ENCODE measurements at regions not wholly inside any gene's neighbourhood (a gene's known extent, or its start where the extent isn't known, plus 50 kb on each side); places are given as distances from the start of the nearest gene placed in this dataset.

- TF ChIP-seq, protein P1, sequence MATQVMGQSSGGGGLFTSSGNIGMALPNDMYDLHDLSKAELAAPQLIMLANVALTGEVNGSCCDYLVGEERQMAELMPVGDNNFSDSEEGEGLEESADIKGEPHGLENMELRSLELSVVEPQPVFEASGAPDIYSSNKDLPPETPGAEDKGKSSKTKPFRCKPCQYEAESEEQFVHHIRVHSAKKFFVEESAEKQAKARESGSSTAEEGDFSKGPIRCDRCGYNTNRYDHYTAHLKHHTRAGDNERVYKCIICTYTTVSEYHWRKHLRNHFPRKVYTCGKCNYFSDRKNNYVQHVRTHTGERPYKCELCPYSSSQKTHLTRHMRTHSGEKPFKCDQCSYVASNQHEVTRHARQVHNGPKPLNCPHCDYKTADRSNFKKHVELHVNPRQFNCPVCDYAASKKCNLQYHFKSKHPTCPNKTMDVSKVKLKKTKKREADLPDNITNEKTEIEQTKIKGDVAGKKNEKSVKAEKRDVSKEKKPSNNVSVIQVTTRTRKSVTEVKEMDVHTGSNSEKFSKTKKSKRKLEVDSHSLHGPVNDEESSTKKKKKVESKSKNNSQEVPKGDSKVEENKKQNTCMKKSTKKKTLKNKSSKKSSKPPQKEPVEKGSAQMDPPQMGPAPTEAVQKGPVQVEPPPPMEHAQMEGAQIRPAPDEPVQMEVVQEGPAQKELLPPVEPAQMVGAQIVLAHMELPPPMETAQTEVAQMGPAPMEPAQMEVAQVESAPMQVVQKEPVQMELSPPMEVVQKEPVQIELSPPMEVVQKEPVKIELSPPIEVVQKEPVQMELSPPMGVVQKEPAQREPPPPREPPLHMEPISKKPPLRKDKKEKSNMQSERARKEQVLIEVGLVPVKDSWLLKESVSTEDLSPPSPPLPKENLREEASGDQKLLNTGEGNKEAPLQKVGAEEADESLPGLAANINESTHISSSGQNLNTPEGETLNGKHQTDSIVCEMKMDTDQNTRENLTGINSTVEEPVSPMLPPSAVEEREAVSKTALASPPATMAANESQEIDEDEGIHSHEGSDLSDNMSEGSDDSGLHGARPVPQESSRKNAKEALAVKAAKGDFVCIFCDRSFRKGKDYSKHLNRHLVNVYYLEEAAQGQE (IDR thresholded peaks at IDR 0.05; ENCODE audit: insufficient read depth in 1 of 2, low read depth in 2 of 2, low read length in 1 of 2) = no peak
- TF ChIP-seq, protein P2, sequence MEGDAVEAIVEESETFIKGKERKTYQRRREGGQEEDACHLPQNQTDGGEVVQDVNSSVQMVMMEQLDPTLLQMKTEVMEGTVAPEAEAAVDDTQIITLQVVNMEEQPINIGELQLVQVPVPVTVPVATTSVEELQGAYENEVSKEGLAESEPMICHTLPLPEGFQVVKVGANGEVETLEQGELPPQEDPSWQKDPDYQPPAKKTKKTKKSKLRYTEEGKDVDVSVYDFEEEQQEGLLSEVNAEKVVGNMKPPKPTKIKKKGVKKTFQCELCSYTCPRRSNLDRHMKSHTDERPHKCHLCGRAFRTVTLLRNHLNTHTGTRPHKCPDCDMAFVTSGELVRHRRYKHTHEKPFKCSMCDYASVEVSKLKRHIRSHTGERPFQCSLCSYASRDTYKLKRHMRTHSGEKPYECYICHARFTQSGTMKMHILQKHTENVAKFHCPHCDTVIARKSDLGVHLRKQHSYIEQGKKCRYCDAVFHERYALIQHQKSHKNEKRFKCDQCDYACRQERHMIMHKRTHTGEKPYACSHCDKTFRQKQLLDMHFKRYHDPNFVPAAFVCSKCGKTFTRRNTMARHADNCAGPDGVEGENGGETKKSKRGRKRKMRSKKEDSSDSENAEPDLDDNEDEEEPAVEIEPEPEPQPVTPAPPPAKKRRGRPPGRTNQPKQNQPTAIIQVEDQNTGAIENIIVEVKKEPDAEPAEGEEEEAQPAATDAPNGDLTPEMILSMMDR (IDR thresholded peaks at IDR 0.05) = no peak
- no peak for TF ChIP-seq SIN3A (IDR thresholded peaks at IDR 0.05; ENCODE audit: borderline replicate concordance, insufficient read depth, low read depth, low read length)
Observed at GRCh38 chr5:173778152-173778782, 109.9 kb upstream of the CPEB4 start.
